Stromal cell of bone marrow (primary cell): ENCODE measurements at regions not wholly inside any gene's neighbourhood (a gene's known extent, or its start where the extent isn't known, plus 50 kb on each side); places are given as distances from the start of the nearest gene placed in this dataset.
"Not testable (repeated sequence)": the region's sequence is repeated elsewhere in the genome, so short reads cannot be mapped to it uniquely, and the experiment has no call there.

Experiments
- DNase-seq: peaks from one replicate; pipeline ENCODE4 v3.0.0-alpha.2; 2012; ENCODE audit warnings: low read depth

DNA sequence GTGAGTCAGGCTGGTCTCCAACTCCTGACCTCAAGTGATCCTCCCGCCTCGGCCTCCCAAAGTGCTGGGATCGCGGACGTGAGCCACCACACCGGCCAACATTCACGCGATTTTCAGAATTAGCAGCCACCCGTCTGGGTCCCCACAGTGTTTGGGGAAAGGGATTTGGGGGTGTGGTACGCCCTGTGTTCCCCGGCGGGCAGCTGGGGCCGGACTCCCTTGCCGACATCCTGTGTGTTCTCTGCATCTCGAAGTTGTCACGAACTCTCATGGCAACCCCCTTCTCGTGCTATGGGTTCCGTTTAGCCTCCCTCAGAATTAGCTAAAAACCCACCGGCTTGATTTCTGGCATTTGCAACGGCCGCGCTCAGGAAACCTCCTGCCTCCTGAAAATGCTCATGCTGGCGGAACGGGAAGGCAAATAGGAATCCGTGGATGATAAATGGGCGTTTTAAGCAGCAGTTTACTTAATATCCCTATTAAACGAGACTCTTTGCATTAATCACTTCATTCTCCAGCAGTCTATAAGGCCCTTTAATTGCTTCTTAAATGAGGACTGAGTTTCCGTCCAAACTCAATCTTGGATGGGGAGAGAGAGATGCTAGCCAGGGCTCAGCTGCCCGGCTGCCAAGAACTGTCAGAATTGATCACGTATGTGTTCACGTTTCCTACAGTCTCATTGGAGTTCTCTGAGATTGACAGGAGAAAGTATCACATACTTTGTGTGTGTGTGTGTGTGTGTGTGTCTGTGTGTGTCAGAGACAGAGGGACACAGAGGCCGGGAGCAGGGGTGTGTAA, 78.9 kb upstream of the PPP2R3B start:
- no peak for DNase-seq

DNA sequence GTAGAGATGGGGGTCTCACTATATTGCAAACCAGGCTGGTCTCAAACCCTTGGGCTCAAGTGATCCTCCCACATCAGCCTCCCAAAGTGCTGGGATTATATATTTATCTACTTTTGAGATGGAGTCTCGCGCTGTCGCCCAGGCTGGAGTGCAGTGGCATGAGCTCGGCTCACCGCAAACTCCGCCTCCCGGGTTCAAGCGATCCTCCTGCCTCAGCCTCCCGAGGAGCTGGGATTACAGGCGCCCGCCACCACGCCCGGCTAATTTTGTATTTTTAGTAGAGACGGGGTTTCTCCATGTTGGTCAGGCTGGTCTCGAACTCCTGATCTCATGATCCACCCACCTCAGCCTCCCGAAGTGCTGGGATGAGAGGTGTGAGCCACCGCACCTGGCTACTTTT, 80.1 kb upstream of the PPP2R3B start:
- DNase-seq = not testable (repeated sequence)

DNA sequence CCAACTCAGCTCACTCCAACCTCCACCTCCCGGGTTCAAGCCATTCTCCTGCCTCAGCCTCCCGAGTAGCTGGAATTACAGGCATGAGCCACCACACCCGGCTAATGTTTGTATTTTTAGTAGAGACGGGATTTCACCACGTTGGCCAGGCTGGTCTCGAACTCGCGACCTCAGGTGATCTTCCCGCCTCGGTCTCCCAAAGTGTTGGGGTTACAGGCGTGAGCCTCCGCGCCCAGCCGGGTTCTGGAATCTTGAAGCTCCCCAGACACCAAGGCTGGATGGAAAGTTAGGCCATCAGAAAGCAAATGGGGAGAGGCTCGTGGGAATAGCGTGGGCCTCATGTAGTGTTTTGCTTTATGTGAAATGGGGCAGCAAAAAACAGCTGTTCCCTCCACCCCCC, 81.0 kb upstream of the PPP2R3B start:
- not testable (repeated sequence) for DNase-seq

DNA sequence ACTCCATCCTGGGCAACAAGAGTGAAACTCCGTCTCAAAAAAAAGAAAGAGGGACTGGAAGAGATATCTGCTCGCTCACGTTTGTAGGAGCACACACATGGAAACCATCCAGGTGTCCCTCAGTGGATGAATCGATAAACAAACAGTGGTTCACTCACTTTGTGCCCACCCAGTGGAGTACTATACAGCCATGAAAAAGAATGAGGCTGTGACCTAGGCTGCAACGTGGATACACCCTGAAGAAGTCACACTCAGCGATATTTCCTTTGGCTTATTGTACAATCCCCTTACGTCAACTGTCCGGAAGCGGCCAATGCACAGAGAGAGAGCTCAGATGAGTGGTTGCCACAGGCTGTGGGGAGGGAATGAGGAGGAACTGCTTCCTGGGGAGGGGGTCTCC, 82.3 kb upstream of the PPP2R3B start:
- DNase-seq = no peak

DNA sequence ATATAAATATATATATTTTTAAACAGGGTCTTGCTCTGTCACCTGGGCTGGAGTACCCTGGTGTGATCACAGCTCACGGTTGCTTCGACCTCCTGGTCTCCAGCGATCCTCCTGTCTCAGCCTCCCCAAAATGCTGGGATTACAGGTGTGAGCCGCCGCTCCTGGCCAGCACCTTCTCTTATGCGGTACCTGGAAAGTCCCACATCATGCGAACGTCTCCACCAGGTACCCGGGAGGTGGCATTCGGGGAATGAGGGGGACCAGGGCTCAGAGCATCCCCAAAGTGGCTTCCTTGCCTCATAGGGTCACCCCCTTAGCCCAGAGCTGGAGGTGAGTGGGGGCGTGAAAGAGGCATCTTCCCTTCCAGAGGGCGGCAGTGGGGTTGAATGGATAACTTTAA, 84.0 kb upstream of the PPP2R3B start:
- no peak for DNase-seq

DNA sequence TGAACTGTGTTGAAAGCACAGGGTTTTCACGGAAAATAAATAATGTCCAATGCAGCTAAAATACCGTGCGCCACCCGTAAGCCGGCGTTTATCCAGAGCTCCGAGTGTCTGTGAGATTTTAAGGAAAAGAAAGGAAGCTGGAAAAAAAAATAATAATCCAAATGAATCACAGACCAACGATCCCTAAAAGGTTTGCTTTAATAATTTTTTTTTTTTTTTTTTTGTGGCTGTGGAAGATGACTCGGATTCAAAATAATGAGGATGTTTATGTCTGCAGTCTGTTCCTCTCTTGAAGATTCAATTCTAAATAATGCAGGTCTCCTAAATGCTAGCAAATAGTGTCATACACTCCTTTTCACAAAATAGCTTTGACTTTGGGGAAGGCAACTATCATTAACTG, 84.6 kb upstream of the PPP2R3B start:
- DNase-seq = no peak

DNA sequence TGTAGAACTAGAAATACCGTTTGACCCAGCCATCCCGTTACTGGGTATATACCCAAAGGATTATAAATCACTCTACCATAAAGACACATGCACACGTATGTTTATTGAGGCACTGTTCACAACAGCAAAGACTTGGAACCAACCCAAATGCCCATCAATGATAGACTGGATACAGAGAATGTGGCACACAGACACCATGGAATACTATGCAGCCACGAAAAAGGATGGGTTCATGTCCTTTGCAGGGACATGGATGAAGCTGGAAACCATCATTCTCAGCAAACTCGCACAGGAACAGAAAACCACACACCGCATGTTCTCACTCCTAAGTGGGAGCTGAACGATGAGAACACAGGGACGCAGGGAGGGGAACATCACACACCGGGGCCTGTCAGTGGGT, 85.6 kb upstream of the PPP2R3B start:
- not testable (repeated sequence) for DNase-seq

DNA sequence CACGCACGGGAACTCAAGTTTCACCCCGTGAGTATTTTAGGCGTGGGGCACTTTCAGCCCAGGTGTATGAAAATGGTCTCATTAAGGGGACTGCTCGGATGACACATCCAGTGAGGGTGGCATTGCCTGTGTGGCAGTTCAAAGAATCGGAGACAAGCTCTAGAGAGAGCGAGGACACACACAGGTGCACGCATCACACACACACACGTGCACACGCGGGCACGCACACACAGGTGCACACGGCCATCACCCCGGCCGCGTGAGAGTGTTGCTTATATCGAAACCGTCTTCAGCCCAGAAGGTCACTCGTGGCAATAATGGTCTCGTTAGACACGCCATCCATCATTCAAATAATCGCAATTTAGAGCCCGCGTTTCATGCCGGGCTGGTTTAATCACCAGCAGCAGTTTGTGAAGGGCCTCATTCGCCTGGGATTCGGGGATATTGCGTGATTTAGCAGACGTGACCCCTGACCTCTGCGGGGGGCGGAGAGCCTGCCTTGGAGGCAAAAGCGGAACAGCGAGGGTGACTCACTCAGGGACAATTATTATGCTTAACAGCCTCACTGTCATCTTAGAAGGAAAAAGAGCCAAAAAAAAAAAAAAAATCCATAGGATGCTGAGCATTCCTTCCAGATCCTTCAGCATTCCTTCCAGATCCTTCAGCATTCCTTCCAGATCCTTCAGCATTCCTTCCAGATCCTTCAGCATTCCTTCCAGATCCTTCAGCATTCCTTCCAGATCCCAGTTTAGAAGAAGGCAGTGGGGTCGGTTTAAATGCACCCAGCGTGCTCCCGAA, 89.4 kb upstream of the PPP2R3B start:
- peak; percentile 14 for DNase-seq

DNA sequence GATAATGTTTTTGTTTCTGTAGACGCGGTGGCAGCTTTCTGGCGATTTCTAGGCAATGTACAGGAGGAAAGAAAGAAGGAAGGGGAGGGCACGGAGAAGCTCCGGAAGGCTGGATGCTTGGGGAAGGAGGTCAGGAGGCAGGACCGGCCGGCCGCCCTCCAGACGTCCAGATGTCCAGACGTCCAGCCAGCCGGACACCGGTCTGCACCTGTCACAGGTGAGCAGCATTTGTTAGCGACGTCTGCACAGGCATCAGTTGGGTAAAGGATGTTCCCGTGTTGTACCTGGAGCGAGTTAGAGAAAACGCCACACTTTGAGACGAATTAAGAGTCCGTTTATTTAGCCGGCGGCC, 90.0 kb upstream of the PPP2R3B start:
- no peak for DNase-seq

DNA sequence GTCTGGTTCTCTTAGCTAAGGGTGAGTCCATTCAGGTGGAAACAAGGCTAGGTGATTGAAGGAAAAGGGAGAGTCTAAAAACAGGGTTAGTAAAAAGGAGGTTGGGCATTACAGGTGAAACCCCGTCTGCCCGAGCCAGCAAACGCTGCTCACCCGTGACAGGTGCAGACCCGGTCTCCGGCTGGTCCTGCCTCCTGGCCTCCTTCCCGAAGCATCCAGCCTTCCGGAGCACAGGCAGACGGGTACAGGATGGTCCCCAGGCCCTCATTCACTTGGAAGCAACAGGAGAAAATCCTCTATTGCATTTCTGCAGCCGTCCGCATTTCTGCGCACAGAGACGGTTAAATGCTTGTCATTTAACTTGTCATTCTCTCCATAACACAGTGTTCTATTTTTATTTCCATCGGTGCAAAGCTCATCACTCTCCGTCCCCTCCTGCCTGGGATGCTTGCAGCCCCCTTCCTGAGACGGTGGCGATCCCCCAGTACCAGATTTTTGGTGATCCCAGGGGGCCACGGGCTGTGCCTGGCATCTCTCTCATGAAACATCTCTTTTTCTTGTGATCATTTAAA, 90.8 kb upstream of the PPP2R3B start:
- DNase-seq = no peak

DNA sequence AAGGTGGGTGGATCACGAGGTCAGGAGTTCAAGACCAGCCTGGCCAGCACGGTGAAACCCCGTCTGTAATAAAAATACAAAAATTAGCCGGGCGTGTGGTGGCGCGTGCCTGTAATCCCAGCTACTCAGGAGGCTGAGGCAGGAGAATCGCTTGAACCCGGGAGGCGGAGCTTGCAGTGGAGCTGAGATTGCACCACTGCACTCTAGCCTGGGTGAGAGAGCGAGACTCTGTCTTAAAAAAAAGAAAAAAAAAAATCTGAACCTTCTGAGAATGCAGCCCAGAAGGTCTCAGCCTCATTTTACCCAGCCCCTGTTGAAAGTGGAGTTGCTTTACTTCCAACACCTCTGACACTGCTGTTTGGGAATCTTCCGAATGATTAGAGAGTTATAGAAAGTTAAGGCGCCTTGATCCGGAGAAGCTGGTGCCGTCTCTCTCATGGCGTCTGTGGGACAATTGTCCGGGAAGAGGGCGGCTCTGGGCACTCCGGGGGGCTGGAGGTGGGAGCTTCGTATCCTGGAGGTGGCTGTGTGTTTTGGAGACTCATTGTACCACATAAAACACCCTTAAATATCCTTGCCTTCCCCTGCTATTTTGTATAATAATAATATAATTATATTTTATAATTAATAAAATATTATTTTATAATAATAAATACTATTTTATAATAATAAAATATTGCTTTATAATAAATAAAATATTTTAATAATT, 92.7 kb upstream of the PPP2R3B start:
- DNase-seq = no peak

DNA sequence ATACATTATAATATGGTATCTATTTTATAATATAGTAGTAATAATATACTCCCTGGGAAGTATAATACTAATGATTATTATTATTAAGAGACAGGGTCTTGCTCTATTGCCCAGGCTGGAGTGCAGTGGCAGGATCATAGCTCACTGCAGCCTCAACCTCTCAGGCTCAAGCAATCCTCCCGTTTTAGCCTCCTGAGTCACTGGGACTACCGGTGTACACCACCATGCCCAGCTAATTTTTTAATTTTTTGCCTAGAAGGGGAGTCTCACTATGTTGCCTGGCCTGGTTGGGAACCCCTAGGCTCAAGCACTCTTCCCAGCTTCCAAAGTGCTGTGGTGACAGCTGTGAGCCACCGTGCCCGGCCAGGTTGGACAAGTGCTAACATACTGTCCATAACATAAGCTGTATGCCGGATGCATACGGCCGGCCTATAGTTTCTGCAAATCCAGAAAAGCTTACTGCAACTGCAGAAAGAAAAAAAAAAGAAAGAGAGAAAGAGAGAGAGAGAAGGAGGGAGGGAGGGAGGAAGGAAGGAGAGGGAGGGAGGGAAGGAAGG, 94.2 kb upstream of the PPP2R3B start:
- no peak for DNase-seq

DNA sequence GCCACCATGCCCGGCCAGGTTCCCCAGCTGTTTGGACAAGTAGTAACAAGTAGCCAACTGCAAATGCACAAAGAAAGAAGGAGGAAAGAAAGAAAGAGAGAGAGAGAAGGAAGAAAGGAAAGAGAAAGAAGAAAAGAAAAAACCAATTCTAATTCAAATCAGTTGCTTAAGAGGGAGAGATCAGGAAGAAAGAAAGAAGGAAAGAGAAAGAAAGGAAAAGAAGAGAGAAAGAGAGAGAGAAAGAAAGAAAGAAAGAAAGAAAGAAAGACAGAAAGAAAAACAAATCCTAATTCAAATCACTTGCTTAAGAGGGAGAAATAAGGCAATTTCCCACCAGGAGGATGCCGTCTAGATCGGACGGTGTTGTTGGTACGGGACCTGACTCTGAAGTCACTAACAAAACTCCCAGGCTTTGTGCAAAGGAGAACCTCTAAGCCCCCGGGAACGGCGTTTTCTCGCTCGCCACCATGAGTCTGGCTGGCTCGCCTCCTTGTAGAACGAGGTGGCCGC, 95.5 kb upstream of the PPP2R3B start:
- DNase-seq = no peak

DNA sequence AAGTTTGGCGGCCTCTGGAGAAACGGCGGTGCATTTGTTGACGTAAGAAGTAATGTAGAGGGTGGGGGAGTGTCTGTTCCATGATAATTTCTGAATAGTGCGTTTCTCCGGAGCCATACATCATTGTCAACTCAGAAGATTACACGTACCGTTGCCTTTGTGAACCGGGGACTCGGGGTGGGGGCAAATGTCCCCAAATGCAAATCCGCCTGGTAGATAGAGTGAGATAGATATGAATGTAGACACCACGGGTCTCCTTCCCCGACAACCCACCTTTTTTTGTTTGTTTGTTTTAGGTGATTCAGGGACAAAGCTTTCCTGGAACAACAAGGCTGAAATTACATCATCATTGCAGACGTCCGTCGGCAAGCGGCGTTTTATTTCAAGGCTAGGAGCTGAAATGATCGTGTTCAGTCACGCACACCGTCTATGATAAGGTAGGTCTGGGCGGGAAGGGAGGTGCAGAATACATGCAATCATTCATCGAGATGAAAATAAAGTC, 96.0 kb upstream of the PPP2R3B start:
- no peak for DNase-seq

DNA sequence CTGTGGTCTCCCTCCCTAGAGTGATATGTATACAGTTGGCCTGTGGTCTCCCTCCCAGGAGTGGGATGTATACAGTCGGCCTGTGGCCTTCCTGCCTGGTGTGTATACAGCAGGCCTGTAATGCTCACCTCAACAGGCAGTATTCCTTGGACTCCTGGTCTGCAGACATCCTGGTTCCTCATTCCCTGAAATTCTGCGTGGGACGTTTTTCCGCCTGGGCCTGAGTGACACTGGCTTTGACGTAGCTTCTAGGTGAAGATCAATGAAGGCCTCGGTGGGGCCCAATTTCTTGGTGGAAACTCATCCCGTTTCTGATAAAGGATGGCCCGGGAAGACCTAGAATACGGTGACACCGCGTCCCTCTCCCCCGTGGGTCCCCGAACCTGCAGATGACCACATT, 98.7 kb upstream of the PPP2R3B start:
- no peak for DNase-seq

DNA sequence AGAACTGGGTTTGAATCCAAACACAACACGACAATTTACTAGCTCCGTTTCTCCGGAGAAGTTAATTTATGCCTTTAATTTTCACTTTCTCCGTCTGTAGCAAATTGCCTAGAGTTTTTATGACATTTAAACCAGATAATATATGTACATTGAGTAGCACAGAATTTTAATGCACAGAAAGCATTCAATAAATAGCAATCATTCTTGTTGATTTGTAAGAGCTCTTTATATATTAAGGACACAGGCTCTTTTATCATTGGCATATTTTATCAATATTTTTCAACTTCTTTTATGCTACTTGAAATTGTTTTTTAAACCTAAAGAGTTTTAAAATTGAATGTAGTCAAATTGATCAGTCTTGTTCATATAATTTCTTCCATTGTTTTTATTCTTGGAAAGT, 99.6 kb upstream of the PPP2R3B start:
- DNase-seq = no peak

DNA sequence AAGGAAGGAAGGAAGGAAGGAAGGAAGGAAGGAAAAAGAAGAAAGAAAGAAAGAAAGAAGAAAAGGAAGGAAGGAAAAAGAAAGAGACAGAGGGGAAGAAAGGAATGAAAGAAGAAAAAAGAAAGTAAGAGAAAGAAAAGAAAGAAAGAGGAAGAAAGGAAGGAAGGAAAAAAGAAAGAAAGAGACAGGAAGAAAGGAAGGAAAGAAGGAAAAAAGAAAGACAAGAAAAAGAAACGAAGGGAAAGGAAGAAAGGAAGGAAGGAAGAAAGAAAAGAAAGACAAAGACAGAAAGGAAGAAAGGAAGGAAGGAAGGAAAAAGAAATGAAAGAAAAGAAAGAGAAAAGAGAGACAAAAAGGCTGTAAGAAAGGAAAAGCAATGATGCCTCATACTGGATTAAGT, 101.1 kb upstream of the PPP2R3B start:
- no peak for DNase-seq

DNA sequence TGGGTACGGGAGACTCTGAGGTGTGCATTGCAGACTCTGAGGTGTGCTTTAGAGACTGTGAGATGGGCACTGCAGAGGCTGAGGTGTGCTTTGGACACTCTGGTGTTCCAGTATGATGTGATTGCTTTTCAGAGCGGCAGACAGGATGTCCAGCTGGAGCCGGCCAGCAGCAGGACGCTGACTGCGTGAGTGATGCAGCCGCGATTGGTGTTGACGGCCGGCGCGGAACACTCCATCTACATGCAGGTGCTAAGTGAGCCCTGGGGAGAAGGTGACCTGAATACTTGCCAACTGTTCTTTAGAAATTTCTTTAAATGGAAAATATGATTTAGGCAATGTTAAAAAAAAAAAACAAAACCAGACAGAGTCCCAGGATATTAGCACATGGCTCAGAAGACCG, 103.1 kb upstream of the PPP2R3B start:
- DNase-seq = no peak

DNA sequence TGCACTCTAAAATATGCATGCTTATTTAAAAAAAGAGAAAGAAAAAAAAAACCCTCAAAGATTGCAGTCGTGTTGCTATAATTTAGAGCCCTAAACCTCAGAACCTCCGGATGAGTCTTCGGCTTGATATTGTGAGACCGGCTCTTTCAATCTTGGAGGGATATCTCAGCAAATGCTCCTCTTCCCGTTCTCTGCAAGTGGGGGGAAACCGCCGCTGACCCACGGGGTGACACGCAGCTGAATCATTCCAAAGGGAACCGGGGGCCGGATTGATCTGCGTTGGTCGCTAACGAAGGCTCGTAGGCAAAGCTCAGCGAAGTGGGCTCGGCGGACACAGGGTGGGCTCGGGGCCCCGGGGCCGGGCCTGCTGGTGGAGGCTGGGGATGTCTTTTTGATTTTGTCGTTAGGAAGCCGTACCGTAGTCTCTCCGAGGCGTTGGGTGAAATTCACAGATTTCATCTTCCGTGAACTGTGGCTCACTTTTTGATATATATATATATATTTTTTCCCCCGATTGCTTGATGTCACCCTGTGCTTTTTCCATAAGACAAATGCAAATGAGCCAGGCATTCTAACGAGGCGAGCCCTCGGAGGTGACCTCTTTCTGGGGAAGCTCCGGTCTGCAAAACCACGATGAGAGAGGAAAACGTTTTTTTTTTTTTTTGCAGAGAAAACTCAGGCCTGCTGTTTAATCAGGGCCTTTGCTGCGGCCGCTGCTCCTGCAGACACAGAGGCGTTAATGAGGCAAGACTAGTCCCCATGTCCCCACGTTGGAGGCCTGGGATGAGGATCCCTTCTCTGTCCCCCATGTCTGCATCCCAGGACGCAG, 110.7 kb upstream of the PPP2R3B start:
- DNase-seq = no peak

DNA sequence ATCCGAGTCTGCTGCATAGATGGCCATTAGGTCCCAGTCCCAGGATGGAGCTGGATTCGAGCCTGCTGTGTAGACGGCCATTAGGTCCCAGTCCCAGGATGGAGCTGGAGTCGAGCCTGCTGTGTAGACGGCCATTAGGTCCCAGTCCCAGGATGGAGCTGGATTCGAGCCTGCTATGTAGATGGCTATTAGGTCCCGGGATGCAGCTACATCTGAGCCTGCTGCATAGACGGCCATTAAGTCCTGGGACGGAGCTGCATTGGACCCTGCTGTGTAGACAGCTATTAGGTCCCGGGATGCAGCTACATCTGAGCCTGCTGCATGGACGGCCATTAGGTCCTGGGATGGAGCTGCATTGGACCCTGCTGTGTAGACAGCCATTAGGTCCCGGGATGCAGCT, 112.2 kb upstream of the PPP2R3B start:
- not testable (repeated sequence) for DNase-seq

DNA sequence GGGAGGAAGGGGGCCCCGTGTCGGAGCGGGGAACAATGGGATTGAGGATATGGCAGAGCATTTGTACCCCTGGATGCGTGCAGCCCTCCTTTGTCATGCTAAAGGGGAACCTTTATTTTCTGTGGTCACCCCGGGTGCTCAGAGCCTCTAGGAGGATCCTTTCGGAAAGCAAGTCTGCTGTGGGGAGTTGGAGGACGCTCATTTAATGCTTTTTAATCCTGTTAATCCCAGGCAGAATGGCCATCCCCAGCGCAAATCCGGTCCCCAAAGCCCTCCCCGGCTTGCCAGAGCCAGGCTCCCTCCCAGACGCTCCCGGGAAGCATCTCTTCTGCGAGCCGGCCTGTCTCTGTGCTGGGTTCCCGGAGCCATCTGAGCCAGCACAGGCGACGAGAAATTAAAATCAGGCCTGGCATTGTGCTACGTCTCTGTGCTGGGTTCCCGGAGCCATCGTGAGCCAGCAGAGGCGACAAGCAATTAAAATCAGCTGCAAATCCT, 113.2 kb upstream of the PPP2R3B start:
- no peak for DNase-seq
